ENCODE measurements at regions not wholly inside any gene's neighbourhood (a gene's known extent, or its start where the extent isn't known, plus 50 kb on each side); places are given as distances from the start of the nearest gene placed in this dataset.

DNA sequence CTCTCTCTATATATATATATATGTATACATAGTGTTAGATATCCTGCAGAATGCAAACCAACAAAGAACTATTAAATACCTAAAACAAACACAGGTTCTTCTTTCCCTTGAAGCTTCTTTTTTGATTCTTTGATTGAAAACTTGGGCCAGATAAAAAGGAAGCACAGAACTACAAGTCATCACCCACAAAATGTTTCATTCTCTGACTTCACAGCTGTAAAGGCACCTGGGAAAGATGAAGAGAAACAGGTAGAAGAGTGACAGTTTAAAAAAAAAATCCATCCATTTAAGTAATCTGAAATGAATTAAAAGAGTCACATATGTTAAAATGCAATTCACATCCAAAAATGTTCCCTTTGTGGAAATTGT is 90.7 kb upstream of the FNDC3A start:
- TF ChIP-seq CTCF (IDR thresholded peaks at IDR 0.05): no peak
- TF ChIP-seq POLR2A (IDR thresholded peaks at IDR 0.05): no peak

Data from Peyer's patch (tissue), 4 donors.